HG02943 (cell line): ENCODE measurements at regions not wholly inside any gene's neighbourhood (a gene's known extent, or its start where the extent isn't known, plus 50 kb on each side); places are given as distances from the start of the nearest gene placed in this dataset.
"Not testable (repeated sequence)": the region's sequence is repeated elsewhere in the genome, so short reads cannot be mapped to it uniquely, and the experiment has no call there.

Experiments used
- ATAC-seq: cut with Tn5 transposase; IDR thresholded peaks from one replicate; pipeline ENCODE4 v1.9.1; 2021; ENCODE audit warnings: mild to moderate bottlenecking, low read depth, moderate library complexity; ENCODE audit not compliant: unreplicated experiment

- no peak for ATAC-seq
Measured at GRCh38 chr5:153187503-153187902, 303.0 kb upstream of the GRIA1 start.

- no peak for ATAC-seq
Measured at GRCh38 chr5:153206361-153206760, 284.1 kb upstream of the GRIA1 start.

GRCh38 chr5:153209016-153209415 is 281.5 kb upstream of the GRIA1 start:
- no peak for ATAC-seq

GRCh38 chr5:153209687-153210086 is 280.8 kb upstream of the GRIA1 start:
- no peak for ATAC-seq

- no peak for ATAC-seq
Measured at GRCh38 chr5:153211076-153211475, 279.4 kb upstream of the GRIA1 start.

- no peak for ATAC-seq
Measured at GRCh38 chr5:153212471-153212870, 278.0 kb upstream of the GRIA1 start.

DNA sequence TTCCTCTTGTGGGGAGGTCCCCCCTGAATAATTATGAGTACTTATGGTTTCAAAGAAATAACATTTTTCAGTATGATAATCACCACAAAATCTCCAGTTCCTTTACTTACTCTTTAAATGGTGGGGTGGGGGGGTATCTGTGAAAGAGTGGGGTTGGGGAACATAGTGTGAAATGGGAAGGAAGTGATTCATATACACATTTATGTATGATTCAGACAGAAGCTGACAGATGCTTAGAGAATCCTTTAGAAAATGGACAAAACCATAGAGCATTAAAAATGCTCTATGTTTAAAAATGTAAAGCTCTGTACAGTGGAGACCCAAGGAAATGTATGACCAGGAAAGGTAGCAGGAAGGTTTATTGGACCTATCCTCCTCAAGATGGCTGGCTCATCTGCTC is 267.5 kb upstream of the GRIA1 start:
- no peak for ATAC-seq

- ATAC-seq, result no peak
Measured at GRCh38 chr5:153223376-153223775, 267.1 kb upstream of the GRIA1 start.

DNA sequence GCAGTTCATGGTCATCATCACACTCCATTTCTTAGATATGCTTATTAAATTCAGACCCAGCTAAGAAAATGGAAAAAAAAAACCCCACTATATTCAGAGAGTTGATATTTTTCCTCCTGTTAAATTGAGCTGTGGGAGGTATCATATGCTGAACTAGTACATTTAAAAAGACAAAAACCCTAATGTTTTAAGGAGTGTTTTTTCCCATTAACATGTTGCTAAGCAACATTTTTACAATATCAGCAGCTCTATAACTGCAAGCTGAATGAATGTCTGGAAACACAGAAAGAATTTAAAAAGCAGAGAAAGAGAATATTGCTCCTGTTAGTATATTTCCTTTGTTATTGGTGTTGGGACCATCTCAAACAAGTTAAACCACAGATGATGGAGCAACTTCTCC is 265.8 kb upstream of the GRIA1 start:
- ATAC-seq, result no peak

- no peak for ATAC-seq
Measured at GRCh38 chr5:153233933-153234332, 256.5 kb upstream of the GRIA1 start.

DNA sequence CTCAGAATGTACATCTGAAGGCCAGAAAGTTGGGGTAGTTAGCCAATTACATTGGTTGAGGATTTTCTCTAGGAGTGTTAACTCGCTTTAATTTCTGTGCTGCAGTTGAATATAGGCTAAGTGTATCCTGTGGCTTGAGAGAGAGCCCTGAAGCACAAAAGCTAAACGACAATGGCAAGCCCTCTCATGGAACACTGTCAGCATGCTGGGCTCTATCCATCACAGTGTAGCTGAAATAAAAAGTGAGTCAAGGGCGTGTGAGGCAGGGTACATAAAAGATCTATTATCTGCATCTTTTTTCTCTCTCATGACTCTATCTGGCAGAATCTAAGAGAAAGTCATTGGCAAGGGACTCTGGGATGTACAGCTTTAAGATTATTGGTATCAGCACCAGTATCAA is 254.2 kb upstream of the GRIA1 start:
- no peak for ATAC-seq

GRCh38 chr5:153237671-153238332 is 252.7 kb upstream of the GRIA1 start:
- ATAC-seq, result peak; percentile 95

DNA sequence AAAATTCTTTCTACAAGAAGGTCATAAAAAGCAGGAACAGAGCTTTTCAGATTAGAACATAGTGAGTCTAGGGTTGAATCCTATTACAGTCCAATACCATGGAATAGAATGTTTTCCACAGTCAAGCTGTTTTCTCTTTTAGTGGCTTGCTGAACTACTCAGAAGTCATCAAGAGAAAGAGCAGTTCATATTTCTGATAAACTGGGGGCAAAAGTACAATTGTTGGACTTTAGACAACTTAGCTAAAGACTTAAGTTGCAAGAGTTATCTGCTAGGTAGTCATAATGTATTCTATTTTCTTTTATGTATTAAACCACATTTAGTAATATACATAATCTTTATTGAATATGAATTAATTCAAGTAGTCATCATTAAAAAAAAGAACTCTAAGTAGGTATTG is 233.1 kb upstream of the GRIA1 start:
- ATAC-seq, result no peak

DNA sequence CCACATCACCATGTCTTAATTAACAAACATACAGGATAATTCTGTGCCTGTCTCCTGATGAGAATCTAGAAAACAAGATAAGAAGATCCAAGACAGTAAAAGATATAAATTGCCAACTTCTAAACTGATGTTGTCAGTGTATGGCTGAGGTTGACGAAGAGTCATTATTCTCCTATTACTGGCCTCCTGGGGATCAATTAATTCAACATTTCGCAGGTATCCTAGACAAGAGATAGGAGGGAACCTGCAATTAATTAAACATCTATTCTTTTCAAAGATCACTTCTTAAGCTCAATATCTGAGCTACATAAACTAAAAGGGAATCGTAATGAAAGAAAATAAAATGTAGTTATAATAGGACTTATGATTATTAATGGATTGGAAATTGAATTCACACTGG is 232.0 kb upstream of the GRIA1 start:
- no peak for ATAC-seq

- no peak for ATAC-seq
Measured at GRCh38 chr5:153267506-153267905, 223.0 kb upstream of the GRIA1 start.

DNA sequence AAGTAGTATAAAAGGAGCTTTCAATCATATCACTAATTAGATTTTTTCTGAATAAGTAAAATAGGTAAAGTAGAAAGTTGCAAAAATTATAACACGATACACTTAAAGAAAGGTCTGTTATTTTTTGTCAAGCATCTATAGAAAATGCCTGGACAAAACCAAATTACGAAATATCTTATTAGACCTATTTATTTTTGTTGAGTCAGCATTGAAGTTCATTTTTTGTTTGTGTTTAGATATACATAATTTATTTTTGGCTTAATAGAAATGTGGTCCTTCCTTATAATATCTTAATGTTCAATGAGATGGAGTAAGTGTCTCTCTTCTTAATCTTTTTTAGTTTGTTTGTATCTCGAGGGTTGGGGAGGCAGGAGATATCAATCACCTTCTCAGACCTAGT is 214.8 kb upstream of the GRIA1 start:
- ATAC-seq, result no peak

- ATAC-seq, result no peak
Measured at GRCh38 chr5:153276151-153276550, 214.3 kb upstream of the GRIA1 start.

DNA sequence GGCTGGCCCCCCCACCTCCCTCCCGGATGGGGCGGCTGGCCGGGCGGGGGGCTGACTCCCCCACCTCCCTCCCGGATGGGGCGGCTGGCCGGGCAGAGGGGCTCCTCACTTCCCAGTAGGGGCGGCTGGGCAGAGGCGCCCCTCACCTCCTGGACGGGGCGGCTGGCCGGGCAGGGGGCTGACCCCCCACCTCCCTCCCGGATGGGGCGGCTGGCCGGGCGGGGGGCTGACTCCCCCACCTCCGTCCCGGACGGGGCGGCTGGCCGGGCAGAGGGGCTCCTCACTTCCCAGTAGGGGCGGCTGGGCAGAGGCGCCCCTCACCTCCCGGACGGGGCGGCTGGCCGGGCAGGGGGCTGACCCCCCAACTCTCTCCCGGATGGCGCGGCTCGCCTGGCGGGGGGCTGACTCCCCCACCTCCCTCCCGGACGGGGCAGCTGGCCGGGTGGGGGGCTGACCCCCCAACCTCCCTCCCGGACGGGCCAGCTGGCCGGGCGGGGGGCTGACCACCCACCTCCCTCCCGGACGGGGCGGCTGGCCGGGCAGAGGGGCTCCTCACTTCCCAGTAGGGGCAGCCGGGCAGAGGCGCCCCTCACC is 194.1 kb upstream of the GRIA1 start:
- not testable (repeated sequence) for ATAC-seq

DNA sequence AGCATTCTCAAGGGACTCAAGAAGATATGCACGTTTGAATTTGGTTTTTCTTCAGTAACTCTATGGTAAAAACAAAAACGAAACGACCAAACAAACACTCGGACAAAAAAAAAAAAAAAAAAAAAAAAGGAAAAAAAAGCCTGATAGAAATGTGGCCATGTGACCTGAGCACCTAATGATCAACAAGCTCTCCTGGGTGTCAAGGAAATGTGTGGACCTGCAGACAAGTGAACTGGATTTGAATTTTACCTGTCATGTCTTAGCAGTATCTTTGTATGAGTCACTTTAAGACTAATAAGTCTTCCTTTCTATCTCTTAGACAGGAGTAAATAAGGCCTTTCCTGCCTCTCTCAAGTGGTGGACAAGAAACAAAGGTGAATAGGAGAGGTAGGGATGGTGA is 190.6 kb upstream of the GRIA1 start:
- ATAC-seq, result no peak

GRCh38 chr5:153308282-153308681 is 182.2 kb upstream of the GRIA1 start:
- no peak for ATAC-seq

DNA sequence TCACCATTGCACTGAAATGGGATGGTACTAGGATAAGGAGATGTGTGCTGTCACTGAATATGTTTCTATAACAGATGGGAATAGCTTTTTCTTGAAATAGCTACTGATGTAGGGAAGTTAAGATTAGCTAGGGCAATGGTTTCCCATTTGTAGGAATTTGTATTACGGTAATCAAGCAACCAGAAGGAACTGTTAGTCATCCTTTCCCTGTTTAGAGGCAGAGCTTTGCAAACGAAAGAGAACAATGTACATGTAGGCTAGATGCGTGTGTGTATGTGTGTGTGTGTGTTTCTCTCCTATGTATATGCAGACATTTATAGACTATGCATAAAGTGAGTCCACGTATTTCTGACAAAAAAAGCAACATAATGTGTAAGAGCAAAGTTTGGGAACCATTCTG is 171.9 kb upstream of the GRIA1 start:
- no peak for ATAC-seq

DNA sequence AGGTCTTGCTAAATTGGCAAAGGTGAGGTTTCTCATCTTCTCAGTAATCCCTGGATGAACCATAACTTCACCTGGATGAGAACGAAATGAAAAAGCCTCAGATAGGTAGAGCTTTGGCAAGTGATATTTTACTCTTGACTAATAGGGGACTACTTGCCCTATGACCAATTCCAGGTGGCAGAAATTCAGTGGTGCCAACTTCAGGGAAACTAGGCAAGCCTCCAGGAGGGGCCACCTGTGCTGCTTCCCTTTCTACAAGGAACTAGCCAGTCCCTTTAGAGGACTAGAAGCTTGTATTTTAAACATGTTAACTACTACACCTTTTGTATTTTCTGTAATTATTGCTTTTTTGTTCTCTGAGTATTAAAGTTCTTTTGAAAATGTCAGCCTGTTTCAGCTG is 169.0 kb upstream of the GRIA1 start:
- no peak for ATAC-seq

DNA sequence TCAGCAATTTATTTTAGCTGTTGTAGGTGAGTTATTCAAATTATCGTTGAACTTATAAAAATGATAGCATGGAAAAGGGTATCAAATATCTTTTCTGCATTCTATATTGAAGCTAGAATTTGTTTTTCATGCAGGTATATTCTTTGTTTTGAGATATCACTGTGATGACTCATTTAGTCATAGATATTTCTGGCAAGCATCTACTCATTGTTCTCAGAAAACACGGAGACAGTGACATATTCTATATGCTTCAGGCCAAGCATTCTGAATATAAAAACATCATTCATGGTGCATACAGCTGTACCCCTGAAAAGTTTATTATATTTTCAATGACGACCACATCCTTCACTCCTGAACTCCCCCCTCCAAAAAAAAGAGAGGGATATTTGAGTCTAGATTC is 150.3 kb upstream of the GRIA1 start:
- ATAC-seq, result no peak
